ENCODE measurements at regions not wholly inside any gene's neighbourhood (a gene's known extent, or its start where the extent isn't known, plus 50 kb on each side); places are given as distances from the start of the nearest gene placed in this dataset.

DNA sequence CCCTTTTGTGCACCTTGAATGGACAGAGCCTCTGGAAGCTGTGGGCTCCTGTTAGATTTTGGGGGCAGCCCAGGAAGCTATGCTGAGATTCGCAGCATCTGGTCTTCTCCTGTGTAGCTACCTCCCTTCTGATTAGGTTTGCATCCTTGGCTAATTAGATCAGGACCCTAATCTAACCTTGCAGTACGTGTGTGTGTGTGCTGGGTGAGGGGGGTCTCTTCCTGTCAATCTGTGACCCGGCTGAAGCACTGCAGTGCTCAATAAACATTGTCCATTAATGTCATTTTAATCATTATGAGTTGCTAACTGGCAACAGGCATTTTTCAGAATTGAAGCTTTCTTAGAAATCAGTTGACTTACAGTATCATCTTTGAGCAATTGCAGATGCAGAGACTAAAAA, 229.1 kb upstream of the STXBP5 start:
- DNase-seq (ENCODE audit: low spot score), result no peak

DNA sequence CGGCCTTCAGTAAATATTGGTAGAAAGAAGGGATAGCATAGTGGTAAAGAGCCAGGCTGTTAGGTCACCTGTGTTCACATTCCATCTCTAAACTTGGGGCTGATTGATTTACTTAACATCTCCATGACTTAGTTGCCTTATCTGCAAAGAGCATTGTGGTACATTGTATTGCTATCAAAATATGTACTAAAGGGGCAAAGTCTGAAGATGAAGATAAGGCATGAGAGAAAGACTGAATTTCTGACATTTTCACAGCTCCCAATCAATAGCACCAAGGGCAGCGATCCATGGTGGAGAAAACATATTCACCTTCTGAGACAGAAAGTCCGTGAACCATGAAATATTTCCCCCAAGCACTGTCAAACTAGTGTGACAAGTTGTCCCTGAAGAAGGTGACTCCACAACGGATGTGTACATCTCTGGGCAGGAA, 223.3 kb upstream of the STXBP5 start:
- ChIA-PET POLR2A (no interaction called here), CTCF (no interaction called here)
- Mint-ChIP-seq H3K27me3 (ENCODE audit: low read depth) (no peaks in the 10 kb centered on the region), H3K36me3 (no peaks in the 10 kb centered on the region), H3K27ac (no peak overlapping the region), H3K9me3 (0 out of 2 replicates have a peak, but pooled peaks cover 3% of the 10 kb centered on the region), H3K4me1 (peaks cover 7% of the 10 kb centered on the region; the same call in 1 of the 2 replicates), H3K4me3 (no peak overlapping the region)
- DNase-seq (ENCODE audit: low spot score), result no peak
- no peak for ATAC-seq
- TF ChIP-seq GRHL2 (CRISPR knock-in tag; IDR thresholded peaks at IDR 0.05; ENCODE audit: insufficient replicate concordance, severe bottlenecking) (no peak), CBFB (CRISPR knock-in tag; IDR thresholded peaks at IDR 0.05; ENCODE audit: low read depth) (no peak), NR1H2 (CRISPR knock-in tag; IDR thresholded peaks at IDR 0.05) (no peak), ZNF121 (CRISPR knock-in tag; IDR thresholded peaks at IDR 0.05) (no peak), PRRX2 (CRISPR knock-in tag; IDR thresholded peaks at IDR 0.05) (no peak), ZSCAN18 (CRISPR knock-in tag; IDR thresholded peaks at IDR 0.05) (no peak), FOXJ3 (CRISPR knock-in tag; IDR thresholded peaks at IDR 0.05; ENCODE audit: borderline replicate concordance) (no peak), MYBL2 (CRISPR knock-in tag; IDR thresholded peaks at IDR 0.05) (no peak), ZNF219 (CRISPR knock-in tag; IDR thresholded peaks at IDR 0.05; ENCODE audit: borderline replicate concordance) (no peak), ZBTB21 (CRISPR knock-in tag; IDR thresholded peaks at IDR 0.05; ENCODE audit: borderline replicate concordance) (no peak), GABPB1 (CRISPR knock-in tag; IDR thresholded peaks at IDR 0.05) (no peak), RELA (CRISPR knock-in tag; IDR thresholded peaks at IDR 0.05; ENCODE audit: borderline replicate concordance) (no peak), ATF1 (CRISPR knock-in tag; IDR thresholded peaks at IDR 0.05) (no peak)
- TF ChIP-seq, protein P1, sequence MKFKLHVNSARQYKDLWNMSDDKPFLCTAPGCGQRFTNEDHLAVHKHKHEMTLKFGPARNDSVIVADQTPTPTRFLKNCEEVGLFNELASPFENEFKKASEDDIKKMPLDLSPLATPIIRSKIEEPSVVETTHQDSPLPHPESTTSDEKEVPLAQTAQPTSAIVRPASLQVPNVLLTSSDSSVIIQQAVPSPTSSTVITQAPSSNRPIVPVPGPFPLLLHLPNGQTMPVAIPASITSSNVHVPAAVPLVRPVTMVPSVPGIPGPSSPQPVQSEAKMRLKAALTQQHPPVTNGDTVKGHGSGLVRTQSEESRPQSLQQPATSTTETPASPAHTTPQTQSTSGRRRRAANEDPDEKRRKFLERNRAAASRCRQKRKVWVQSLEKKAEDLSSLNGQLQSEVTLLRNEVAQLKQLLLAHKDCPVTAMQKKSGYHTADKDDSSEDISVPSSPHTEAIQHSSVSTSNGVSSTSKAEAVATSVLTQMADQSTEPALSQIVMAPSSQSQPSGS (CRISPR knock-in tag; IDR thresholded peaks at IDR 0.05; ENCODE audit: borderline replicate concordance, low read depth), result no peak
- TF ChIP-seq, protein P2, sequence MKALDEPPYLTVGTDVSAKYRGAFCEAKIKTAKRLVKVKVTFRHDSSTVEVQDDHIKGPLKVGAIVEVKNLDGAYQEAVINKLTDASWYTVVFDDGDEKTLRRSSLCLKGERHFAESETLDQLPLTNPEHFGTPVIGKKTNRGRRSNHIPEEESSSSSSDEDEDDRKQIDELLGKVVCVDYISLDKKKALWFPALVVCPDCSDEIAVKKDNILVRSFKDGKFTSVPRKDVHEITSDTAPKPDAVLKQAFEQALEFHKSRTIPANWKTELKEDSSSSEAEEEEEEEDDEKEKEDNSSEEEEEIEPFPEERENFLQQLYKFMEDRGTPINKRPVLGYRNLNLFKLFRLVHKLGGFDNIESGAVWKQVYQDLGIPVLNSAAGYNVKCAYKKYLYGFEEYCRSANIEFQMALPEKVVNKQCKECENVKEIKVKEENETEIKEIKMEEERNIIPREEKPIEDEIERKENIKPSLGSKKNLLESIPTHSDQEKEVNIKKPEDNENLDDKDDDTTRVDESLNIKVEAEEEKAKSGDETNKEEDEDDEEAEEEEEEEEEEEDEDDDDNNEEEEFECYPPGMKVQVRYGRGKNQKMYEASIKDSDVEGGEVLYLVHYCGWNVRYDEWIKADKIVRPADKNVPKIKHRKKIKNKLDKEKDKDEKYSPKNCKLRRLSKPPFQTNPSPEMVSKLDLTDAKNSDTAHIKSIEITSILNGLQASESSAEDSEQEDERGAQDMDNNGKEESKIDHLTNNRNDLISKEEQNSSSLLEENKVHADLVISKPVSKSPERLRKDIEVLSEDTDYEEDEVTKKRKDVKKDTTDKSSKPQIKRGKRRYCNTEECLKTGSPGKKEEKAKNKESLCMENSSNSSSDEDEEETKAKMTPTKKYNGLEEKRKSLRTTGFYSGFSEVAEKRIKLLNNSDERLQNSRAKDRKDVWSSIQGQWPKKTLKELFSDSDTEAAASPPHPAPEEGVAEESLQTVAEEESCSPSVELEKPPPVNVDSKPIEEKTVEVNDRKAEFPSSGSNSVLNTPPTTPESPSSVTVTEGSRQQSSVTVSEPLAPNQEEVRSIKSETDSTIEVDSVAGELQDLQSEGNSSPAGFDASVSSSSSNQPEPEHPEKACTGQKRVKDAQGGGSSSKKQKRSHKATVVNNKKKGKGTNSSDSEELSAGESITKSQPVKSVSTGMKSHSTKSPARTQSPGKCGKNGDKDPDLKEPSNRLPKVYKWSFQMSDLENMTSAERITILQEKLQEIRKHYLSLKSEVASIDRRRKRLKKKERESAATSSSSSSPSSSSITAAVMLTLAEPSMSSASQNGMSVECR (CRISPR knock-in tag; IDR thresholded peaks at IDR 0.05; ENCODE audit: borderline replicate concordance), result no peak

More for the DNA sequence above, 229.1 kb upstream of the STXBP5 start:
- ChIA-PET CTCF (no interaction called here), POLR2A (no interaction called here)
- ATAC-seq, result no peak
- H3K4me3 Mint-ChIP-seq, result no peak overlapping the region
- H3K36me3 Mint-ChIP-seq, result no peaks in the 10 kb centered on the region
- H3K27ac Mint-ChIP-seq, result no peak overlapping the region
- no peak for TF ChIP-seq ESRRA (CRISPR knock-in tag; IDR thresholded peaks at IDR 0.05; ENCODE audit: borderline replicate concordance)
- no peak for TF ChIP-seq ZNF219 (CRISPR knock-in tag; IDR thresholded peaks at IDR 0.05; ENCODE audit: borderline replicate concordance)
- TF ChIP-seq ZNF263 (CRISPR knock-in tag; IDR thresholded peaks at IDR 0.05; ENCODE audit: low read depth), result no peak
- TF ChIP-seq ZNF121 (CRISPR knock-in tag; IDR thresholded peaks at IDR 0.05), result no peak
- TF ChIP-seq FOXK1 (CRISPR knock-in tag; IDR thresholded peaks at IDR 0.05), result no peak
- no peak for TF ChIP-seq ZBTB21 (CRISPR knock-in tag; IDR thresholded peaks at IDR 0.05; ENCODE audit: borderline replicate concordance)
- TF ChIP-seq, protein P3, sequence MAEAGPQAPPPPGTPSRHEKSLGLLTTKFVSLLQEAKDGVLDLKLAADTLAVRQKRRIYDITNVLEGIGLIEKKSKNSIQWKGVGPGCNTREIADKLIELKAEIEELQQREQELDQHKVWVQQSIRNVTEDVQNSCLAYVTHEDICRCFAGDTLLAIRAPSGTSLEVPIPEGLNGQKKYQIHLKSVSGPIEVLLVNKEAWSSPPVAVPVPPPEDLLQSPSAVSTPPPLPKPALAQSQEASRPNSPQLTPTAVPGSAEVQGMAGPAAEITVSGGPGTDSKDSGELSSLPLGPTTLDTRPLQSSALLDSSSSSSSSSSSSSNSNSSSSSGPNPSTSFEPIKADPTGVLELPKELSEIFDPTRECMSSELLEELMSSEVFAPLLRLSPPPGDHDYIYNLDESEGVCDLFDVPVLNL (CRISPR knock-in tag; IDR thresholded peaks at IDR 0.05; ENCODE audit: borderline replicate concordance, low read depth), result no peak
- TF ChIP-seq ZNF232 (CRISPR knock-in tag; IDR thresholded peaks at IDR 0.05), result no peak
- no peak for TF ChIP-seq SMAD4 (CRISPR knock-in tag; IDR thresholded peaks at IDR 0.05)
- TF ChIP-seq, protein P4, sequence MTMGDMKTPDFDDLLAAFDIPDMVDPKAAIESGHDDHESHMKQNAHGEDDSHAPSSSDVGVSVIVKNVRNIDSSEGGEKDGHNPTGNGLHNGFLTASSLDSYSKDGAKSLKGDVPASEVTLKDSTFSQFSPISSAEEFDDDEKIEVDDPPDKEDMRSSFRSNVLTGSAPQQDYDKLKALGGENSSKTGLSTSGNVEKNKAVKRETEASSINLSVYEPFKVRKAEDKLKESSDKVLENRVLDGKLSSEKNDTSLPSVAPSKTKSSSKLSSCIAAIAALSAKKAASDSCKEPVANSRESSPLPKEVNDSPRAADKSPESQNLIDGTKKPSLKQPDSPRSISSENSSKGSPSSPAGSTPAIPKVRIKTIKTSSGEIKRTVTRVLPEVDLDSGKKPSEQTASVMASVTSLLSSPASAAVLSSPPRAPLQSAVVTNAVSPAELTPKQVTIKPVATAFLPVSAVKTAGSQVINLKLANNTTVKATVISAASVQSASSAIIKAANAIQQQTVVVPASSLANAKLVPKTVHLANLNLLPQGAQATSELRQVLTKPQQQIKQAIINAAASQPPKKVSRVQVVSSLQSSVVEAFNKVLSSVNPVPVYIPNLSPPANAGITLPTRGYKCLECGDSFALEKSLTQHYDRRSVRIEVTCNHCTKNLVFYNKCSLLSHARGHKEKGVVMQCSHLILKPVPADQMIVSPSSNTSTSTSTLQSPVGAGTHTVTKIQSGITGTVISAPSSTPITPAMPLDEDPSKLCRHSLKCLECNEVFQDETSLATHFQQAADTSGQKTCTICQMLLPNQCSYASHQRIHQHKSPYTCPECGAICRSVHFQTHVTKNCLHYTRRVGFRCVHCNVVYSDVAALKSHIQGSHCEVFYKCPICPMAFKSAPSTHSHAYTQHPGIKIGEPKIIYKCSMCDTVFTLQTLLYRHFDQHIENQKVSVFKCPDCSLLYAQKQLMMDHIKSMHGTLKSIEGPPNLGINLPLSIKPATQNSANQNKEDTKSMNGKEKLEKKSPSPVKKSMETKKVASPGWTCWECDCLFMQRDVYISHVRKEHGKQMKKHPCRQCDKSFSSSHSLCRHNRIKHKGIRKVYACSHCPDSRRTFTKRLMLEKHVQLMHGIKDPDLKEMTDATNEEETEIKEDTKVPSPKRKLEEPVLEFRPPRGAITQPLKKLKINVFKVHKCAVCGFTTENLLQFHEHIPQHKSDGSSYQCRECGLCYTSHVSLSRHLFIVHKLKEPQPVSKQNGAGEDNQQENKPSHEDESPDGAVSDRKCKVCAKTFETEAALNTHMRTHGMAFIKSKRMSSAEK (CRISPR knock-in tag; IDR thresholded peaks at IDR 0.05; ENCODE audit: borderline replicate concordance), result no peak
- no peak for TF ChIP-seq TEAD4 (CRISPR knock-in tag; IDR thresholded peaks at IDR 0.05)
- H3K4me1 Mint-ChIP-seq, result no peaks in the 10 kb centered on the region
- no peaks in the 10 kb centered on the region for H3K27me3 Mint-ChIP-seq (ENCODE audit: low read depth)
- H3K9me3 Mint-ChIP-seq, result no peaks in the 10 kb centered on the region

All from WTC11 (cell line).